Lung (tissue), 11 donors: ENCODE measurements at regions not wholly inside any gene's neighbourhood (a gene's known extent, or its start where the extent isn't known, plus 50 kb on each side); places are given as distances from the start of the nearest gene placed in this dataset.

Source experiments
- ATAC-seq: fragments of 200-7000 bp; cut with Tn5 transposase; one replicate; pipeline ENCODE4 v1.9.1; 2020; ENCODE audit warnings: moderate number of reproducible peaks; ENCODE audit not compliant: insufficient read depth, low FRiP score
- DNase-seq, 3 donors: peaks; one replicate each; pipeline ENCODE4 v3.0.0-alpha.2; 2013 to 2017
- H3K27ac ChIP-seq, 2 donors: one replicate each; pipeline ENCODE4 v1.5.1; 2013; ENCODE audit warnings: mild to moderate bottlenecking in 2 of 2, moderate library complexity in 2 of 2, control low read depth in 1 of 2, inconsistent platforms in 1 of 2, low read depth in 1 of 2, low read length in 1 of 2
- H3K27me3 ChIP-seq, 3 donors: one replicate each; pipeline ENCODE4 v1.5.1; 2013; ENCODE audit warnings: low read length in 2 of 3; ENCODE audit not compliant: control insufficient read depth in 3 of 3, insufficient read depth in 3 of 3
- H3K36me3 ChIP-seq, 4 donors: one replicate each; pipeline ENCODE4 v1.5.1; 2013; ENCODE audit warnings: low read length in 4 of 4, mild to moderate bottlenecking in 1 of 4, moderate library complexity in 1 of 4; ENCODE audit not compliant: control insufficient read depth in 4 of 4, insufficient read depth in 4 of 4
- H3K4me1 ChIP-seq, 5 donors: one replicate each; pipeline ENCODE4 v1.5.1; 2013; ENCODE audit warnings: low read length in 5 of 5, mild to moderate bottlenecking in 2 of 5, moderate library complexity in 1 of 5; ENCODE audit not compliant: control insufficient read depth in 5 of 5, insufficient read depth in 5 of 5
- H3K4me3 ChIP-seq: one replicate; pipeline ENCODE4 v1.5.1; 2013; ENCODE audit warnings: mild to moderate bottlenecking, control low read depth, moderate library complexity
- H3K9ac ChIP-seq, 2 donors: one replicate each; pipeline ENCODE4 v1.5.1; 2013; ENCODE audit warnings: low read length in 2 of 2, control low read depth in 1 of 2; ENCODE audit not compliant: insufficient read depth in 1 of 2
- H3K9me3 ChIP-seq, 4 donors: one replicate each; pipeline ENCODE4 v1.5.1; 2013; ENCODE audit warnings: low read length in 3 of 4, mild to moderate bottlenecking in 1 of 4, moderate library complexity in 1 of 4; ENCODE audit not compliant: control insufficient read depth in 4 of 4, insufficient read depth in 3 of 4
- CTCF ChIP-seq: IDR thresholded peaks from 2 replicates; pipeline ENCODE4 v1.5.1; 2012; ENCODE audit warnings: mild to moderate bottlenecking; ENCODE audit errors: control extremely low read depth, extremely low read depth
- WGBS, 2 donors: extraction: QIAGEN DNeasy Blood & Tissue Kit; methylation state at CpG; one replicate each; pipeline ENCODE4 v1.1.7; 2013; 5-methylcytosine and 5-hydroxymethylcytosine counted together
- donor health status: control.
- donor health status: control.
- donor health status: Bipolar disorder and iron deficiency.
- donor health status: healthy.
- donor health status: DM: yes; HTN: yes; CAD: no.

DNA sequence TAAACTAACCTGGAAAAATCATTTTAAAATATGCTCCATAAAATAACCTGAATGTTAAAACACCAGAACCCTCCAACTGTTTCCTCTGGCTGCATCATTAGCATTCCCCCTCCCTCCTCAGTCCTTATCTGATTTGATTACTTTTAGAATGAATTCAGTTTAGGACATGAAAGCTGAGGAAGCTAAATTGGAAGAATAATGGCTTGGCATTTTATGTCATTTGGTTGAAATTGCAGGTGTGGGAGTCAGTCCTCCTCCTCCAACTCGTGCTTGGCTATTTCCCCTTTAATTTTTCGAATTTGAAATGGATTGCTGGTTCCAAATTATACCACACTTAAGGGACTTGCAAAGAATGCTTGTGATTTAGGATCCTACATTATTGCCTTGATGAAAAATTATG, 473.0 kb upstream of the STXBP6 start:
- Histone ChIP-seq H3K36me3 (no peaks in the 10 kb centered on the region), H3K4me1 (no peaks in the 10 kb centered on the region), H3K4me3 (no peak overlapping the region), H3K27me3 (no peaks in the 10 kb centered on the region), H3K9ac (no peak overlapping the region), H3K27ac (no peak overlapping the region), H3K9me3 (no peaks in the 10 kb centered on the region)
- no peak for DNase-seq
- no peak for TF ChIP-seq CTCF
- WGBS, 2 donors = 49 to 65% methylated on average over 2 of the region's 2 CpGs
- ATAC-seq = no peak

DNA sequence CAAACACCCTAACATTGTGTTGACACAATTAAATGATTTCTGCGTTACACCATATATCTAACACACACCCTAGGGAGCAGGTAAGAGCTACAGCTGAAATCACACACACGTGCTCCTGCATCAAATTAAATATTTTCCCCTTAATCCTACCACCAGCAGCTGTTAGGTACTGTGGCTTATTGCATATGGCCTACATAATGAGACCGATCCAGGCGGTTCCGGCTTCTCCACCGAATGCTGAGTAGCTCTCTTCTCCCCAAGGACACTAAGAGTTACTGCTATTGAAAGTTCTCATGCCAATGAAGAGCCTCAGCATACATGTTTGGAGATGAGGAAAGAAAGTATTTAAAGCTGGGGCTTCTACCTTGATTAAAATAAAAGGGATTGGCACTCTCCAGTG, 472.2 kb upstream of the STXBP6 start:
- TF ChIP-seq CTCF = no peak
- ATAC-seq (no peak), DNase-seq (no peak)
- H3K27ac ChIP-seq = no peak overlapping the region
- no peaks in the 10 kb centered on the region for H3K36me3 ChIP-seq
- 85 to 88% methylated on average over 6 of the region's 6 CpGs for WGBS, 2 donors
- H3K4me3 ChIP-seq = no peak overlapping the region
- H3K9ac ChIP-seq = peak overlapping the region in 1 of 2 donors; percentile 4
- no peaks in the 10 kb centered on the region for H3K4me1 ChIP-seq
- H3K27me3 ChIP-seq = no peaks in the 10 kb centered on the region
- no peaks in the 10 kb centered on the region for H3K9me3 ChIP-seq

GRCh38 chr14:25521616-25522015, 471.7 kb upstream of the STXBP6 start:
- Histone ChIP-seq H3K9ac (no peak overlapping the region), H3K4me1 (no peaks in the 10 kb centered on the region), H3K27me3 (no peaks in the 10 kb centered on the region), H3K4me3 (no peak overlapping the region), H3K9me3 (peaks cover 0 to 3% (median 0%) of the 10 kb centered on the region in 4 donors), H3K27ac (no peak overlapping the region), H3K36me3 (no peaks in the 10 kb centered on the region)
- no peak for ATAC-seq
- DNase-seq = no peak
- WGBS, 2 donors = 67 to 75% methylated on average over 2 of the region's 2 CpGs
- TF ChIP-seq CTCF = no peak

- H3K36me3 ChIP-seq = no peaks in the 10 kb centered on the region
- no peaks in the 10 kb centered on the region for H3K27me3 ChIP-seq
- WGBS, 2 donors = 87 to 91% methylated on average over 13 of the region's 13 CpGs
- H3K9me3 ChIP-seq = peaks cover 0 to 4% (median 0%) of the 10 kb centered on the region in 4 donors
- no peaks in the 10 kb centered on the region for H3K4me1 ChIP-seq
- no peak for TF ChIP-seq CTCF
- DNase-seq = no peak
- no peak overlapping the region for H3K4me3 ChIP-seq
- no peak overlapping the region for H3K27ac ChIP-seq
- H3K9ac ChIP-seq = no peak overlapping the region
- ATAC-seq = no peak
Measured at GRCh38 chr14:25520821-25521220, 470.9 kb upstream of the STXBP6 start.
